Adrenal gland (tissue), 9 donors: ENCODE measurements at regions not wholly inside any gene's neighbourhood (a gene's known extent, or its start where the extent isn't known, plus 50 kb on each side); places are given as distances from the start of the nearest gene placed in this dataset.

ENCODE experiments used
- DNase-seq, 7 donors: peaks; one replicate each; pipeline ENCODE4 v3.0.0-alpha.2; 2019 to 2020
- H3K27ac ChIP-seq, 5 donors: fragments of 200-600 bp; sonication (generic) in 4 of 5; 1 replicate in 3 of 5; 2 replicates in 2 of 5; pipeline versions ENCODE4 v1.5.1 to v1.8.0; 2016 to 2020; ENCODE audit warnings: mild to moderate bottlenecking in 1 of 5
- H3K27me3 ChIP-seq: fragments of 200-600 bp; 2 replicates; pipeline ENCODE4 v1.8.0; 2021
- H3K36me3 ChIP-seq, 2 donors: fragments of 200-600 bp; replicated peaks in 1 of 2; 1 replicate in 1 of 2; 2 replicates in 1 of 2; pipeline versions ENCODE4 v1.5.1 to v1.8.0; 2018 to 2022
- H3K4me1 ChIP-seq, 2 donors: fragments of 200-600 bp; replicated peaks in 1 of 2; 1 replicate in 1 of 2; 2 replicates in 1 of 2; pipeline versions ENCODE4 v1.5.1 to v1.8.0; 2018 to 2021
- H3K4me3 ChIP-seq, 4 donors: fragments of 200-600 bp; sonication (generic) in 3 of 4; one replicate each; pipeline ENCODE4 v1.5.1; 2016 to 2018
- H3K9me3 ChIP-seq, 3 donors: fragments of 200-600 bp; sonication (generic) in 1 of 3; replicated peaks in 1 of 3; 1 replicate in 2 of 3; 2 replicates in 1 of 3; pipeline versions ENCODE4 v1.5.1 to v1.8.0; 2016 to 2021
- CTCF ChIP-seq, 6 experiments: fragments of 450-650 bp in 4 of 6; fragments of 200-600 bp in 2 of 6; sonication (generic) in 1 of 6; IDR thresholded peaks; 1 replicate in 5 of 6; 2 replicates in 1 of 6; pipeline versions ENCODE4 v1.5.1 to v1.8.0; 2016 to 2021; ENCODE audit warnings: antibody characterized with exemption in 6 of 6, mild to moderate bottlenecking in 2 of 6, moderate library complexity in 1 of 6
- POLR2A ChIP-seq, 2 donors: fragments of 450-650 bp; IDR thresholded peaks; one replicate each; pipeline ENCODE4 v1.6.1; 2017; ENCODE audit warnings: antibody characterized with exemption in 2 of 2, mild to moderate bottlenecking in 2 of 2, moderate library complexity in 1 of 2
- WGBS, 4 donors: extraction: QIAGEN DNeasy Blood & Tissue Kit in 2 of 4; methylation state at CpG; one replicate each; pipeline versions ENCODE4 v1.1.5 to v1.1.7; 2013 to 2017; 5-methylcytosine and 5-hydroxymethylcytosine counted together
- intact Hi-C, 2 donors: fragments of 100-400 bp; cut with DNase I; formaldehyde crosslinking; loops; one replicate each; pipeline versions ENCODE4 v1.14.1 to v1.15.0; 2022 to 2023
- donor health status: healthy with polysubstance abuse.
- donor health status: Bipolar disorder and iron deficiency.
- donor health status: DM: yes; HTN: yes; CAD: no.
- donor health status: DM: no; HTN: no; CAD: no.
- donor health status: DM: no; HTN: no; CAD: no.

- H3K36me3 ChIP-seq: no peaks in the 10 kb centered on the region
- no peak for DNase-seq
- no peaks in the 10 kb centered on the region for H3K4me1 ChIP-seq
- no peak overlapping the region for H3K27ac ChIP-seq
- H3K4me3 ChIP-seq: no peak overlapping the region
- no peaks in the 10 kb centered on the region for H3K9me3 ChIP-seq
- no peak for TF ChIP-seq POLR2A (IDR thresholded peaks at IDR 0.05)
- TF ChIP-seq CTCF (IDR thresholded peaks at IDR 0.05): no peak
- WGBS, 4 donors: 58 to 76% (median 61%) methylated on average over 3 of the region's 3 CpGs
- intact Hi-C loops: no loop called here
- no peaks in the 10 kb centered on the region for H3K27me3 ChIP-seq
These were observed 202.8 kb upstream of the SOX5 start for GRCh38 chr12:24152270-24152669.

- intact Hi-C loops: no loop called here
- H3K27ac ChIP-seq: no peak overlapping the region
These were observed 194.5 kb upstream of the SOX5 start for GRCh38 chr12:24143928-24144327.

GRCh38 chr12:24139035-24139434, 189.6 kb upstream of the SOX5 start:
- DNase-seq: no peak
- Histone ChIP-seq H3K4me3 (no peak overlapping the region), H3K27me3 (no peaks in the 10 kb centered on the region), H3K27ac (no peak overlapping the region), H3K9me3 (no peaks in the 10 kb centered on the region), H3K36me3 (no peaks in the 10 kb centered on the region), H3K4me1 (no peaks in the 10 kb centered on the region)
- intact Hi-C loops: no loop called here
- WGBS, 4 donors: 77 to 86% (median 83%) methylated on average over 9 of the region's 9 CpGs
- TF ChIP-seq CTCF (IDR thresholded peaks at IDR 0.05) (no peak), POLR2A (IDR thresholded peaks at IDR 0.05) (no peak)

More at GRCh38 chr12:24143928-24144327, 194.5 kb upstream of the SOX5 start:
- H3K36me3 ChIP-seq: no peaks in the 10 kb centered on the region
- no peak overlapping the region for H3K4me3 ChIP-seq
- H3K4me1 ChIP-seq: no peaks in the 10 kb centered on the region
- H3K27me3 ChIP-seq: no peaks in the 10 kb centered on the region
- DNase-seq: no peak
- H3K9me3 ChIP-seq: peaks cover 0 to 4% (median 0%) of the 10 kb centered on the region in 3 donors
- TF ChIP-seq CTCF (IDR thresholded peaks at IDR 0.05): no peak
- TF ChIP-seq POLR2A (IDR thresholded peaks at IDR 0.05): no peak

GRCh38 chr12:24138041-24138440, 188.6 kb upstream of the SOX5 start:
- H3K27ac ChIP-seq: no peak overlapping the region
- H3K4me1 ChIP-seq: no peaks in the 10 kb centered on the region
- no peaks in the 10 kb centered on the region for H3K9me3 ChIP-seq
- H3K4me3 ChIP-seq: no peak overlapping the region
- no peak for TF ChIP-seq POLR2A (IDR thresholded peaks at IDR 0.05)
- 68 to 80% (median 71%) methylated on average over 6 of the region's 6 CpGs for WGBS, 4 donors
- intact Hi-C loops: no loop called here
- DNase-seq: no peak
- no peaks in the 10 kb centered on the region for H3K27me3 ChIP-seq
- no peaks in the 10 kb centered on the region for H3K36me3 ChIP-seq

- DNase-seq: no peak
- WGBS, 4 donors: 49 to 61% (median 55%) methylated on average over 5 of the region's 5 CpGs
These were observed 185.8 kb upstream of the SOX5 start for GRCh38 chr12:24135158-24135850.

More at GRCh38 chr12:24135158-24135850, 185.8 kb upstream of the SOX5 start:
- intact Hi-C loops: no loop called here
- Histone ChIP-seq H3K4me3 (no peak overlapping the region), H3K9me3 (no peaks in the 10 kb centered on the region), H3K36me3 (no peaks in the 10 kb centered on the region), H3K27me3 (no peaks in the 10 kb centered on the region), H3K4me1 (no peaks in the 10 kb centered on the region), H3K27ac (no peak overlapping the region)
- TF ChIP-seq CTCF (IDR thresholded peaks at IDR 0.05) (no peak), POLR2A (IDR thresholded peaks at IDR 0.05) (no peak)
